GM11168 (cell line): ENCODE measurements at regions not wholly inside any gene's neighbourhood (a gene's known extent, or its start where the extent isn't known, plus 50 kb on each side); places are given as distances from the start of the nearest gene placed in this dataset.

Experiments used
- in situ Hi-C: fragments of 300-500 bp; cut with MboI; formaldehyde crosslinking; loops from one replicate; pipeline ENCODE4 v1.12.0; 2022; ENCODE audit warnings: low sequenced_read_pairs; ENCODE audit not compliant: unreplicated experiment

GRCh38 chr7:113412410-113412809, 294.1 kb upstream of the SMIM30 start:
- in situ Hi-C loops = loop anchor here (25.0 kb wide), 3 partner anchors 250 to 850 kb away; no protein-coding TSS in a partner anchor

- in situ Hi-C loops = loop anchor here (25.0 kb wide), 3 partner anchors 248 to 848 kb away; no protein-coding TSS in a partner anchor
Measured at GRCh38 chr7:113410796-113411195, 292.4 kb upstream of the SMIM30 start.

GRCh38 chr7:113408999-113409398, 290.6 kb upstream of the SMIM30 start:
- in situ Hi-C loops = loop anchor here (25.0 kb wide), 3 partner anchors 247 to 847 kb away; no protein-coding TSS in a partner anchor

- in situ Hi-C loops = loop anchor here (25.0 kb wide), 3 partner anchors 243 to 843 kb away; no protein-coding TSS in a partner anchor
Measured at GRCh38 chr7:113405296-113406056, 287.1 kb upstream of the SMIM30 start.

GRCh38 chr7:113404245-113404644, 285.9 kb upstream of the SMIM30 start:
- in situ Hi-C loops = loop anchor here (25.0 kb wide), 3 partner anchors 242 to 842 kb away; no protein-coding TSS in a partner anchor

GRCh38 chr7:113402482-113402881, 284.1 kb upstream of the SMIM30 start:
- in situ Hi-C loops = loop anchor here (25.0 kb wide), 3 partner anchors 240 to 840 kb away; no protein-coding TSS in a partner anchor

- in situ Hi-C loops = loop anchor here (25.0 kb wide), 3 partner anchors 240 to 840 kb away; no protein-coding TSS in a partner anchor
Measured at GRCh38 chr7:113402005-113402404, 283.7 kb upstream of the SMIM30 start.

GRCh38 chr7:113394856-113395255, 276.5 kb upstream of the SMIM30 start:
- in situ Hi-C loops = no loop called here

GRCh38 chr7:113392841-113393540, 274.6 kb upstream of the SMIM30 start:
- in situ Hi-C loops = no loop called here

- in situ Hi-C loops = no loop called here
Measured at GRCh38 chr7:113392421-113392820, 274.1 kb upstream of the SMIM30 start.

- in situ Hi-C loops = no loop called here
Measured at GRCh38 chr7:113389112-113389646, 270.8 kb upstream of the SMIM30 start.

- in situ Hi-C loops = no loop called here
Measured at GRCh38 chr7:113383638-113384037, 265.3 kb upstream of the SMIM30 start.

GRCh38 chr7:113379746-113380145, 261.4 kb upstream of the SMIM30 start:
- in situ Hi-C loops = no loop called here

GRCh38 chr7:113374955-113375354, 256.6 kb upstream of the SMIM30 start:
- in situ Hi-C loops = no loop called here

- in situ Hi-C loops = no loop called here
Measured at GRCh38 chr7:113373863-113374262, 255.5 kb upstream of the SMIM30 start.

GRCh38 chr7:113371416-113372043, 253.2 kb upstream of the SMIM30 start:
- in situ Hi-C loops = no loop called here

- in situ Hi-C loops = no loop called here
Measured at GRCh38 chr7:113370910-113371309, 252.6 kb upstream of the SMIM30 start.

- in situ Hi-C loops = no loop called here
Measured at GRCh38 chr7:113368256-113368655, 249.9 kb upstream of the SMIM30 start.

GRCh38 chr7:113367041-113367586, 248.8 kb upstream of the SMIM30 start:
- in situ Hi-C loops = no loop called here

GRCh38 chr7:113366122-113366521, 247.8 kb upstream of the SMIM30 start:
- in situ Hi-C loops = no loop called here
